PC-9 (cell line): ENCODE measurements at regions not wholly inside any gene's neighbourhood (a gene's known extent, or its start where the extent isn't known, plus 50 kb on each side); places are given as distances from the start of the nearest gene placed in this dataset.
A peak's percentile ranks its signal among the peaks of the same experiment; 100 is the strongest.
"Not testable (repeated sequence)": the region's sequence is repeated elsewhere in the genome, so short reads cannot be mapped to it uniquely, and the experiment has no call there.

ENCODE experiments used
- BruUV-seq: library from RNA; stranded (reverse); fragments of 400-500 nt; replicated peaks from 2 replicates; lab custom pipeline; 2021; lab: Mats Ljungman, UMichigan
- CTCF ChIA-PET: fragments of 300-600 bp; sonication (Branson Sonifier 250); formaldehyde crosslinking; loops from one replicate; lab custom pipeline; 2022; ENCODE audit warnings: antibody characterized with exemption; lab: Charles Lee
- POLR2A ChIA-PET: fragments of 300-600 bp; sonication (Branson Sonifier 250); formaldehyde crosslinking; loops from one replicate; lab custom pipeline; 2022; ENCODE audit warnings: antibody characterized with exemption; ENCODE audit not compliant: unreplicated experiment; lab: Charles Lee
- DNase-seq, 2 experiments: peaks; one replicate each; pipeline versions ENCODE4 v3.0.0 to v3.0.0-alpha.2; 2015 to 2022; ENCODE audit warnings: mixed read lengths in 1 of 2
- H2AFZ ChIP-seq: fragments of 200-600 bp; sonication (generic); 2 replicates; pipeline ENCODE4 v1.8.1; 2017; ENCODE audit warnings: antibody characterized with exemption
- H3F3A ChIP-seq: fragments of 200-600 bp; sonication (generic); 2 replicates; pipeline ENCODE4 v1.8.1; 2017; ENCODE audit warnings: antibody characterized with exemption, mild to moderate bottlenecking, low read depth; ENCODE audit not compliant: insufficient read depth
- H3K27ac ChIP-seq: fragments of 200-600 bp; sonication (generic); 2 replicates; pipeline ENCODE4 v1.6.1; 2016; ENCODE audit warnings: mixed run types
- H3K27me3 ChIP-seq: fragments of 200-600 bp; sonication (generic); 2 replicates; pipeline ENCODE4 v1.6.1; 2016; ENCODE audit warnings: low read depth, mixed run types; ENCODE audit not compliant: insufficient read depth
- H3K36me3 ChIP-seq: fragments of 200-600 bp; sonication (generic); 2 replicates; pipeline ENCODE4 v1.6.1; 2016; ENCODE audit warnings: low read depth, mixed run types
- H3K4me1 ChIP-seq: fragments of 200-600 bp; sonication (generic); replicated peaks from 2 replicates; pipeline ENCODE4 v1.6.1; 2016; ENCODE audit warnings: mixed run types; ENCODE audit not compliant: insufficient read depth
- H3K4me2 ChIP-seq: fragments of 200-600 bp; sonication (generic); 2 replicates; pipeline ENCODE4 v1.6.1; 2017; ENCODE audit warnings: mixed run types
- H3K4me3 ChIP-seq: fragments of 200-600 bp; sonication (generic); 2 replicates; pipeline ENCODE4 v1.6.1; 2016; ENCODE audit warnings: mixed run types
- H3K79me2 ChIP-seq: fragments of 200-600 bp; sonication (generic); 2 replicates; pipeline ENCODE4 v1.6.1; 2017; ENCODE audit warnings: low read depth, mixed run types
- H3K9me2 ChIP-seq: fragments of 200-600 bp; sonication (generic); 2 replicates; pipeline ENCODE4 v1.8.1; 2017; ENCODE audit warnings: mild to moderate bottlenecking; ENCODE audit not compliant: insufficient read depth
- H3K9me3 ChIP-seq: fragments of 200-600 bp; sonication (generic); 2 replicates; pipeline ENCODE4 v1.8.1; 2016; ENCODE audit warnings: low read depth; ENCODE audit not compliant: insufficient read depth
- H4K20me1 ChIP-seq: fragments of 200-600 bp; sonication (generic); 2 replicates; pipeline ENCODE4 v1.8.1; 2017; ENCODE audit not compliant: insufficient read depth
- intact Hi-C: fragments of 100-400 bp; cut with micrococcal nuclease; formaldehyde crosslinking; loops from one replicate; pipeline ENCODE4 v1.10.0; 2022; ENCODE audit not compliant: unreplicated experiment

DNA sequence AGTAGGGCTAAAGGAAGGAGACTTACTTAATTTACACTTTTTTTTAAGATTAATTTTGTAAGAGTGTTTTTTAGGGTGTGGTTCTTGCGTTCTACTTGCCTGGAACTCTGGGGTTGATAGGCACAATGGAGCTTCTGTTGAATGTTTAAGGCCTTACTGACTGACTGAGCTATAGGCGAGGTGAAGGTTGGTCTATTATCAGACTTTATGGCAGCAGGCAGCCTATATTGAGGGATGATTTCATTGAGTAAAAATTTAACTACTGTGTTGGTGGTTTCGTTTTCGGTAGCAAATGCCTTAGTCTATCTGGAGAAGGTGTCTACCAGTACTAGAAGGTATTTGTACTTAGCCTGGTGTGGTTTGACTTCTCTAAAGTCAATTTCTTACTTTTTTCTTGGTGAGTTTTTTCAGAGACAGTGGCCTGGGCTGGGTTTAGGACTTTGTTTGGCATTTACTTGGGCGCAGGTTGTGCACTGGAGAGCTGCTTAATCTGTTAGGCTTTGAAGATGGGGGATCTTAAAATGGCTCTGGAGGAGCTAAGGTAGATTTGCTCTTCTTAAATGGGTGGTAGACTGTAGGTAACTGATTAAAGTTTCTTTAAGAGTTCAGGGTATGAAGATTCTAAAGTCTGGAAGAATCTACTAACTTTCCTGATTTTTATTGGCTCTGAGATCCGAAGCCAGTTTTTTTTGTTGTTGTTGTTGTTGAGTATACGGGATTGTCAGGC is 164.5 kb upstream of the CCZ1B start:
- H3K4me3 ChIP-seq, H2AFZ ChIP-seq, H4K20me1 ChIP-seq, H3K27ac ChIP-seq, H3K9me2 ChIP-seq, H3K79me2 ChIP-seq, DNase-seq, BruUV-seq, H3K36me3 ChIP-seq, H3K9me3 ChIP-seq, H3K27me3 ChIP-seq, H3F3A ChIP-seq, intact Hi-C loops, H3K4me1 ChIP-seq: not testable (repeated sequence)
- peak overlapping the region; percentile 56 for H3K4me2 ChIP-seq
- ChIA-PET POLR2A (interaction anchor here (0.7 to 0.9 kb wide), 2 partner anchors 34 to 650 kb away, joined by 4 read pairs; partner anchors contain the start of gene UMAD1), CTCF (interaction anchor here (0.6 kb wide), 1 partner anchor 134 kb away, joined by 3 read pairs; no protein-coding TSS in a partner anchor)

DNA sequence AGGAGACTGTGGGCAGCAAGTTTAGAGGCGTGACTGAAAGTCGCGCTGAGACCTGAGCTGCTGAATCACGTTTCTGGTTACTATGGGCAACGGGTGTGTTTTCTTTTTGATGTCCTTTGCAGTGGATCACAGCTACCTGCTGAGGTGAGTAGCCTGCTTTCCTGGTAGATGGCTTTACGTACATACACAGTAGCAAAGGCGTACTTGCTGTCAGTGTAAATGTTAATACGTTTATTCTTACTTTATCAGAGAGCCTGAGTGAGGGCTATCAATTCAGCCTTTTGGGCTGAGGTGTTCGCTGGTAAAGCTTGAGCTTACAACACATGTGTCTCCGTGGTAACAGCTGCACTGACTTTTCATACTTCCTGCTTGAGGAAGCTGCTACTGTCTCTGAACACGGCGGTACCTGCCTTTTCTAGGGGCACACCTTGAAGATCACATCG is 165.1 kb upstream of the CCZ1B start:
- H3K36me3 ChIP-seq, H3F3A ChIP-seq, H3K27ac ChIP-seq, H2AFZ ChIP-seq, H3K9me2 ChIP-seq, H3K4me1 ChIP-seq, intact Hi-C loops, H4K20me1 ChIP-seq, H3K79me2 ChIP-seq, H3K27me3 ChIP-seq, H3K4me3 ChIP-seq, BruUV-seq, H3K9me3 ChIP-seq: not testable (repeated sequence)
- ChIA-PET CTCF (interaction anchor here (0.6 kb wide), 1 partner anchor 133 kb away, joined by 3 read pairs; no protein-coding TSS in a partner anchor), POLR2A (interaction anchor here (0.6 to 0.9 kb wide), 3 partner anchors 33 to 649 kb away, joined by 3 to 4 read pairs (median 4); partner anchors contain the start of gene UMAD1)
- peak; percentile 78 to 82 for DNase-seq
- H3K4me2 ChIP-seq = peak overlapping the region; percentile 56

DNA sequence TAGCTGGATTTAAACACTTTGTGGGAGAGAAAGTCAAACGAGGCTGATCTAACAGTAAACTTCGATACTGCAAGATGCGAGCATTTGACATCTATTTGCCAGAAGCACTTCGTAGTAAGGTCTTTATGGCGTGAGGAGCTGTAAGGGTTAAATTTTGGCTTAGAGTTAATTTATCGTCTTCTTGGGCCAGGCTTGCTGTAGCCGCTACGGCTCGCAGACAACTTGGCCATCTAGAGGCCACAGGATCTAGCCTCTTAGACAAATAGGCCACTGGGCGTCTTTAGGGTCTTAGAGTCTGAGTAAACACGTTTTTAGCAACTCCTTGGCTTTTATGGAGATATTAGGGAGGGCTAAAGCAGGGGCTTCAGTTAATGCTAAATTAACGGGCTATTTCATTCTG is 165.6 kb upstream of the CCZ1B start:
- H3K4me1 ChIP-seq, H3K9me3 ChIP-seq, H3K27me3 ChIP-seq, H2AFZ ChIP-seq, H3K36me3 ChIP-seq, H3K4me3 ChIP-seq, H4K20me1 ChIP-seq, H3K9me2 ChIP-seq, intact Hi-C loops, H3K27ac ChIP-seq, DNase-seq, H3F3A ChIP-seq, H3K79me2 ChIP-seq: not testable (repeated sequence)
- CTCF ChIA-PET = interaction anchor here (0.6 kb wide), 1 partner anchor 133 kb away, joined by 3 read pairs; no protein-coding TSS in a partner anchor
- POLR2A ChIA-PET = interaction anchor here (0.6 kb wide), 1 partner anchor 215 kb away, joined by 3 read pairs; no protein-coding TSS in a partner anchor
- BruUV-seq = TSS peak; percentile 74
- peak overlapping the region; percentile 56 for H3K4me2 ChIP-seq

DNA sequence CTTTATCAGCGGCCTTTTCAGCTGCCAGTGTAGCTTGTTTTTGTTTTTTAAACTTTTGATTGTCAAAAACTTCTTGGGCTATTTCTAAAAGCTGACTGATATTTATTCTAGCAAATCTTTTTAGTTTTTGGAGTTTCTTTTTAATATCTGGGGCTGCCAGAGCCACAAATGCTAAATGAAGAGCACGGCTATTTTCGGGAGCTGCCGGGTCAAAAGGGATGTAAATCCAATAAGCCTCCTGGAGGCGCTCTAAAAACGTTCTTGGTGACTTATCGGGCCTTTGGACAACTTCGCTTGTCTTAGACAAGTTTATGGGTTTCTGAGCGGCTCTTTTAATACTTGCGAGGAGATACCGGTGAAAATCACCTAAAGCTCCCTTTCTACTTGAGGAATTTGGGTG is 166.1 kb upstream of the CCZ1B start:
- H3K27me3 ChIP-seq, H3F3A ChIP-seq, H3K4me3 ChIP-seq, H3K79me2 ChIP-seq, H3K4me2 ChIP-seq, H3K9me3 ChIP-seq, H3K9me2 ChIP-seq, H3K4me1 ChIP-seq, intact Hi-C loops, BruUV-seq, DNase-seq, H3K36me3 ChIP-seq, CTCF ChIA-PET, H4K20me1 ChIP-seq, H3K27ac ChIP-seq, H2AFZ ChIP-seq, POLR2A ChIA-PET: not testable (repeated sequence)

DNA sequence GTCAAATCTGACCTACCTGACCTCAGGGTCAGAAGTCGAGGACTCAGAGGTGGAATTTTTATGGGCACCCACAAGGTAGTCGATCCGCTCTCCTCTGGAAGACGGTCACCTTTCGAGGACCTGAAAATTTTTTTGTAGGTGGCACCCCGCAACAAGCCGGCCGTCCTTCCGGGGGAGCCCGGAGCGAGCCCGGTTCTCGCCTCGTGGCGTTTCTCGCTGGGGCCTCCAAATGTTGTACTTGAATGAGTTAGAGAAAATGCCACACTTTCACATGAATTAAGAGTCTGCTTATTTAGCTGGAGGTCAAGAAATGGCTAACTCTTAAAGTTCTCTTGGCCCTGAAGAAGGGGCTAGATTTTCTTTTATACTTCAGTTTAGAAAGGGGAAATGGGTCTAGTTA is 169.0 kb upstream of the CCZ1B start:
- H3K4me1 ChIP-seq, H3F3A ChIP-seq, H3K4me2 ChIP-seq, H3K4me3 ChIP-seq, H3K27me3 ChIP-seq, H3K36me3 ChIP-seq, CTCF ChIA-PET, POLR2A ChIA-PET, H4K20me1 ChIP-seq, H3K79me2 ChIP-seq, intact Hi-C loops, BruUV-seq, H3K9me3 ChIP-seq, H2AFZ ChIP-seq, H3K27ac ChIP-seq, DNase-seq, H3K9me2 ChIP-seq: not testable (repeated sequence)

DNA sequence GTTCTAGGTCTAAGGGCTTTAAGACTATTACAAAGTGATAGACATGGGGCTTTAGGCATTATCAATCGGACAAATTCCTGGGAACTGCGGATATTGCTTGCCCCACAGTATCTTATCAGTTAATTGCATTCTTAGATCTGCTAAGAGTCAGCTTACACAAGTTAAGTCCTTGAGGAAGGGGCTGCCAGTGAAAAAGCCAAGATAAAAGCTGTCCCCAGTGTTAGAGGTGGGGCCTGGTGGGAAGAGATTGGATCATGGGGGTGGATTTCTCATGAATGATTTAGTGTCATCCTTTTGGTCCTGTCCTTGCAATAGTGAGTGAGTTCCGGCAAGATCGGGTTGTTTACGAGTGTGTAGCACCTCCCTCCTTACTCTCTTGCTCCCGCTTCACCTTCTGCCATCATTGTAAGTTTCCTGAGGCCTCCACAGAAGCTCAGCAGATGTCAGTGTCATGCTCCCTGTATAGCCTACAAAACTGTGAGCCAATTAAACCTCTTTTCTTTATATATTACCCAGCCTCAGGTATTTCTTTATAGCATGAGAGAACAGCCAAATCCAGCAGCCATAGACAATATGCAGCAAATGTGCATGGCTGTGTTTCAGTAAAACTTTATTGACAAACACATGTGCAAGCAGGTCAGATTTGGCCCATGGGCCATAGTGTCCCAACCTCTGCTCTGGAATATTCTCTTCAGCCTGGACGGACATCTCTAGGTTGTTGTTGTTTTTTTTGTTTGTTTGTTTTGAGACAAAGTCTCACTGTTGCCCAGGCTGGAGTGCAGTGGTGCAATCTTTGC is 169.6 kb upstream of the CCZ1B start:
- H3K36me3 ChIP-seq, intact Hi-C loops, H3K4me3 ChIP-seq, DNase-seq, BruUV-seq, H3K9me3 ChIP-seq, POLR2A ChIA-PET, H4K20me1 ChIP-seq, H3K4me1 ChIP-seq, CTCF ChIA-PET, H3K79me2 ChIP-seq, H3K9me2 ChIP-seq, H3K27ac ChIP-seq, H2AFZ ChIP-seq, H3K27me3 ChIP-seq, H3K4me2 ChIP-seq, H3F3A ChIP-seq: not testable (repeated sequence)
